ENCODE measurements at regions not wholly inside any gene's neighbourhood (a gene's known extent, or its start where the extent isn't known, plus 50 kb on each side); places are given as distances from the start of the nearest gene placed in this dataset.

DNA sequence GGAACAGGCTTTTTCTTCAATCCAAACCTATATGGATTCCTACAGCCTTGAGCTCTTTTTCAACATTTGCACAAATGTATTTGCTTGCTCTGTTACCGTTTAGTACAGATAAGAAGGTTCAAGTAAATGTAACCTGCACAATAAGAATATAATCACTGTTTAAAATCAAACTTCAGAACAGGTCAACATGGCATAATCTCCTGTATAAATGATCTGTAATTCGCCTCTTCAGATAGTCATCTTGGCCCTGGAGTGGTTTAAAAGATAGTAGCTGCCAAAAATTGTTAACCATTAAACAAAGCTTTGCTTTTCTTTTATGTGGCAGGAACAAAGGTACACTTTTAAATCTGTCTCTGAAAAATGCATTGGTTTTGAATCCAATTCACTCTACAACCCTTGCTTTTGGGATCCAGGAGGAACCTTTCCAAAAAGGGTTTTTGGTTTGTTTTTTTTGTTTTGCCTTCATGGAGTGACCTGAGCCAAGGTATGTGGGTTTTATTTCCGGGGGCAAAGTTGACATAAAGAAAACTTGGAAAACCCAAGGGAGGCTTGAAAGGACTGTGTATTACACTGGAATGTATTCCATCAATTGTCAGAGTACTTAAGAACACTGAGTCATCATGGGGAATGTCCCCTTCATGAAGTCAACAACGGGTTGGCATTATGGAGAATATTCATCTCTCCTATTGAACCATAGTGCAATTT is 210.4 kb upstream of the HCCS start:
- Histone ChIP-seq H3K27ac (ENCODE audit: low read depth in 1 of 2, low read length in 2 of 2) (no peak overlapping the region), H3K36me3 (ENCODE audit: control insufficient read depth in 4 of 4, insufficient read depth in 3 of 4, low read depth in 1 of 4, low read length in 3 of 4) (no peaks in the 10 kb centered on the region), H3K4me3 (ENCODE audit: low read depth in 1 of 3, low read length in 3 of 3) (peak overlapping the region in 1 of 3 donors; percentile 32), H3K9me3 (ENCODE audit: control insufficient read depth in 4 of 4, low read length in 3 of 4) (peaks cover 0 to 6% (median 3%) of the 10 kb centered on the region in 4 donors), H3K27me3 (ENCODE audit: control insufficient read depth in 4 of 4, insufficient read depth in 4 of 4, low read length in 3 of 4) (peaks cover 0 to 6% (median 0%) of the 10 kb centered on the region in 4 donors), H3K9ac (ENCODE audit: low read depth in 1 of 2, low read length in 2 of 2) (no peak overlapping the region), H3K4me1 (ENCODE audit: control insufficient read depth in 4 of 4, insufficient read depth in 4 of 4, low read length in 3 of 4) (peaks cover 0 to 12% (median 9%) of the 10 kb centered on the region in 4 donors)
- WGBS = 20% methylated on average over 4 of the region's 4 CpGs
- DNase-seq (ENCODE audit: low spot score) = no peak
- TF ChIP-seq HNF4A (conservative IDR thresholded peaks at IDR 0.05) = peak; percentile 54 to 64
- TF ChIP-seq HNF4G (IDR thresholded peaks at IDR 0.05) = no peak
- no peak for TF ChIP-seq CTCF (IDR thresholded peaks at IDR 0.05; ENCODE audit: low read depth, low read length, missing input control)
- TF ChIP-seq JUND (IDR thresholded peaks at IDR 0.05) = peak in 1 of 2 donors; percentile 42
- TF ChIP-seq TAF1 (conservative IDR thresholded peaks at IDR 0.05) = no peak
- peak in 1 of 2 donors; percentile 24 for TF ChIP-seq GABPA (IDR thresholded peaks at IDR 0.05 in 1 of 2, conservative IDR thresholded peaks at IDR 0.05 in 1 of 2)
- TF ChIP-seq YY1 (IDR thresholded peaks at IDR 0.05) = peak; percentile 29
- TF ChIP-seq EGR1 (IDR thresholded peaks at IDR 0.05; ENCODE audit: low read depth in 2 of 2) = no peak
- peak; percentile 28 to 35 for TF ChIP-seq RAD21 (IDR thresholded peaks at IDR 0.05)
- TF ChIP-seq NR2F2 (IDR thresholded peaks at IDR 0.05) = no peak
- TF ChIP-seq, protein P1, sequence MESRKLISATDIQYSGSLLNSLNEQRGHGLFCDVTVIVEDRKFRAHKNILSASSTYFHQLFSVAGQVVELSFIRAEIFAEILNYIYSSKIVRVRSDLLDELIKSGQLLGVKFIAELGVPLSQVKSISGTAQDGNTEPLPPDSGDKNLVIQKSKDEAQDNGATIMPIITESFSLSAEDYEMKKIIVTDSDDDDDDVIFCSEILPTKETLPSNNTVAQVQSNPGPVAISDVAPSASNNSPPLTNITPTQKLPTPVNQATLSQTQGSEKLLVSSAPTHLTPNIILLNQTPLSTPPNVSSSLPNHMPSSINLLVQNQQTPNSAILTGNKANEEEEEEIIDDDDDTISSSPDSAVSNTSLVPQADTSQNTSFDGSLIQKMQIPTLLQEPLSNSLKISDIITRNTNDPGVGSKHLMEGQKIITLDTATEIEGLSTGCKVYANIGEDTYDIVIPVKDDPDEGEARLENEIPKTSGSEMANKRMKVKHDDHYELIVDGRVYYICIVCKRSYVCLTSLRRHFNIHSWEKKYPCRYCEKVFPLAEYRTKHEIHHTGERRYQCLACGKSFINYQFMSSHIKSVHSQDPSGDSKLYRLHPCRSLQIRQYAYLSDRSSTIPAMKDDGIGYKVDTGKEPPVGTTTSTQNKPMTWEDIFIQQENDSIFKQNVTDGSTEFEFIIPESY (IDR thresholded peaks at IDR 0.05) = no peak
- TF ChIP-seq SP1 (IDR thresholded peaks at IDR 0.05) = peak; percentile 44
- TF ChIP-seq, protein P2, sequence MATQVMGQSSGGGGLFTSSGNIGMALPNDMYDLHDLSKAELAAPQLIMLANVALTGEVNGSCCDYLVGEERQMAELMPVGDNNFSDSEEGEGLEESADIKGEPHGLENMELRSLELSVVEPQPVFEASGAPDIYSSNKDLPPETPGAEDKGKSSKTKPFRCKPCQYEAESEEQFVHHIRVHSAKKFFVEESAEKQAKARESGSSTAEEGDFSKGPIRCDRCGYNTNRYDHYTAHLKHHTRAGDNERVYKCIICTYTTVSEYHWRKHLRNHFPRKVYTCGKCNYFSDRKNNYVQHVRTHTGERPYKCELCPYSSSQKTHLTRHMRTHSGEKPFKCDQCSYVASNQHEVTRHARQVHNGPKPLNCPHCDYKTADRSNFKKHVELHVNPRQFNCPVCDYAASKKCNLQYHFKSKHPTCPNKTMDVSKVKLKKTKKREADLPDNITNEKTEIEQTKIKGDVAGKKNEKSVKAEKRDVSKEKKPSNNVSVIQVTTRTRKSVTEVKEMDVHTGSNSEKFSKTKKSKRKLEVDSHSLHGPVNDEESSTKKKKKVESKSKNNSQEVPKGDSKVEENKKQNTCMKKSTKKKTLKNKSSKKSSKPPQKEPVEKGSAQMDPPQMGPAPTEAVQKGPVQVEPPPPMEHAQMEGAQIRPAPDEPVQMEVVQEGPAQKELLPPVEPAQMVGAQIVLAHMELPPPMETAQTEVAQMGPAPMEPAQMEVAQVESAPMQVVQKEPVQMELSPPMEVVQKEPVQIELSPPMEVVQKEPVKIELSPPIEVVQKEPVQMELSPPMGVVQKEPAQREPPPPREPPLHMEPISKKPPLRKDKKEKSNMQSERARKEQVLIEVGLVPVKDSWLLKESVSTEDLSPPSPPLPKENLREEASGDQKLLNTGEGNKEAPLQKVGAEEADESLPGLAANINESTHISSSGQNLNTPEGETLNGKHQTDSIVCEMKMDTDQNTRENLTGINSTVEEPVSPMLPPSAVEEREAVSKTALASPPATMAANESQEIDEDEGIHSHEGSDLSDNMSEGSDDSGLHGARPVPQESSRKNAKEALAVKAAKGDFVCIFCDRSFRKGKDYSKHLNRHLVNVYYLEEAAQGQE (IDR thresholded peaks at IDR 0.05) = no peak
- TF ChIP-seq MAX (IDR thresholded peaks at IDR 0.05) = peak; percentile 21
- TF ChIP-seq ATF3 (IDR thresholded peaks at IDR 0.05) = no peak
- peak; percentile 18 to 68 for TF ChIP-seq RXRA (IDR thresholded peaks at IDR 0.05)
- no peak for TF ChIP-seq FOXA2 (IDR thresholded peaks at IDR 0.05)
- TF ChIP-seq FOXA1 (IDR thresholded peaks at IDR 0.05) = peak; percentile 46
